ENCODE measurements at regions not wholly inside any gene's neighbourhood (a gene's known extent, or its start where the extent isn't known, plus 50 kb on each side); places are given as distances from the start of the nearest gene placed in this dataset.

GRCh38 chr6:77587963-77588362 lies 64.9 kb upstream of the MEI4 start:
- TF ChIP-seq CTCF (IDR thresholded peaks at IDR 0.05; ENCODE audit: extremely low read depth in 1 of 2, insufficient read depth in 1 of 2, low read depth in 1 of 2, low read length in 2 of 2) (no peak), EZH2 (IDR thresholded peaks at IDR 0.05; ENCODE audit: borderline replicate concordance, low read depth, low read length, severe bottlenecking) (no peak), POLR2AphosphoS5 (IDR thresholded peaks at IDR 0.05; ENCODE audit: insufficient read depth, low read depth, low read length) (no peak)

Data from endothelial cell of umbilical vein (primary cell).